Heart right ventricle (tissue), 16 donors: ENCODE measurements at regions not wholly inside any gene's neighbourhood (a gene's known extent, or its start where the extent isn't known, plus 50 kb on each side); places are given as distances from the start of the nearest gene placed in this dataset.
A peak's percentile ranks its signal among the peaks of the same experiment; 100 is the strongest.
"Not testable (repeated sequence)": the region's sequence is repeated elsewhere in the genome, so short reads cannot be mapped to it uniquely, and the experiment has no call there.

Source experiments
- ATAC-seq, 8 donors: fragments of 200-7000 bp; cut with Tn5 transposase; one replicate each; pipeline ENCODE4 v1.9.1; 2020; ENCODE audit warnings: mild to moderate bottlenecking in 8 of 8, moderate library complexity in 8 of 8, moderate number of reproducible peaks in 1 of 8
- DNase-seq, 2 donors: peaks; one replicate each; pipeline ENCODE4 v3.0.0-alpha.2; 2020
- H3K27ac ChIP-seq, 10 donors: fragments of 200-600 bp; sonication (generic) in 2 of 10; one replicate each; pipeline versions ENCODE4 v1.5.0 to v1.8.0; 2020 to 2022; ENCODE audit warnings: mild to moderate bottlenecking in 3 of 10
- H3K27me3 ChIP-seq, 7 donors: fragments of 200-600 bp; one replicate each; pipeline ENCODE4 v1.8.0; 2021 to 2022; ENCODE audit warnings: mild to moderate bottlenecking in 2 of 7
- H3K36me3 ChIP-seq, 9 donors: fragments of 200-600 bp; sonication (generic) in 1 of 9; one replicate each; pipeline versions ENCODE4 v1.5.0 to v1.8.0; 2020 to 2022; ENCODE audit warnings: mild to moderate bottlenecking in 2 of 9
- H3K4me1 ChIP-seq, 9 donors: fragments of 200-600 bp; sonication (generic) in 1 of 9; one replicate each; pipeline versions ENCODE4 v1.5.0 to v1.8.0; 2020 to 2022; ENCODE audit warnings: mild to moderate bottlenecking in 4 of 9
- H3K4me3 ChIP-seq, 10 donors: fragments of 200-600 bp; sonication (generic) in 2 of 10; one replicate each; pipeline versions ENCODE4 v1.5.0 to v1.8.0; 2020 to 2022; ENCODE audit warnings: mild to moderate bottlenecking in 7 of 10, moderate library complexity in 2 of 10
- H3K9me3 ChIP-seq, 11 donors: fragments of 200-600 bp in 10 of 11; sonication (generic) in 2 of 11; one replicate each; pipeline versions ENCODE4 v1.5.0 to v1.8.0; 2013 to 2022; ENCODE audit warnings: mild to moderate bottlenecking in 2 of 11, control low read depth in 1 of 11, moderate library complexity in 1 of 11
- CTCF ChIP-seq, 9 donors: fragments of 200-600 bp; sonication (generic) in 2 of 9; IDR thresholded peaks; one replicate each; pipeline versions ENCODE4 v1.5.0 to v1.8.0; 2021 to 2022; ENCODE audit warnings: antibody characterized with exemption in 9 of 9, mild to moderate bottlenecking in 5 of 9, moderate library complexity in 1 of 9
- WGBS, 2 donors: extraction: QIAGEN DNeasy Blood & Tissue Kit; methylation state at CpG; one replicate each; pipeline ENCODE4 v1.1.7; 2013; ENCODE audit warnings: inconsistent platforms in 1 of 2; 5-methylcytosine and 5-hydroxymethylcytosine counted together
- intact Hi-C, 10 donors: fragments of 100-400 bp; cut with DNase I; formaldehyde crosslinking; loops; one replicate each; pipeline versions ENCODE4 v1.11.1 to v1.14.2; 2022
- donor health status: Arrhythmogenic right ventricular cardiomyopathy.
- donor health status: ischemic (EF 13 %, LVEDD 7.1; RV severe dilation, severe dysfunction).
- donor health status: healthy with polysubstance abuse.
- donor health status: DM: no; HTN: yes; CAD: no.
- donor health status: DM: no; HTN: no; CAD: no.
- donor health status: ischemic (EF 25% LVEDD 6.9; RV normal size, moderate dysfunction).
- donor health status: ischemic (EF 25% LVEDD 5.7; RV mildly dilated, moderate dysfunction).
- donor health status: healthy.
- donor health status: DM: yes; HTN: yes; CAD: no.
- donor health status: Ischemic cardiomyopathy.
- donor health status: ischemic (EF 35%, LVEDD 5.7; RV mildly dilated, moderate dysfunction).
- donor health status: nonischemic (EF 11% LVEDD 7.7; RV severe dilation, severe dysfunction).
- donor health status: DM: yes; HTN: yes; CAD: no.
- donor health status: PGD.
- donor health status: ischemic (EF 29% LVEDD 5.4; RV normal size, mild dysfunction).
- donor health status: nonischemic (EF 23%, LVEDD 6.1; RV moderate dilation, normal function).

GRCh38 chr3:177803500-177803899 is 606.2 kb upstream of the TBL1XR1 start:
- H3K27ac ChIP-seq, result no peak overlapping the region
- ATAC-seq, result no peak
- H3K4me3 ChIP-seq, result no peak overlapping the region
- TF ChIP-seq CTCF (IDR thresholded peaks at IDR 0.05), result no peak
- 92 to 94% methylated on average over 4 of the region's 4 CpGs for WGBS, 2 donors
- peaks cover 0 to 6% (median 0%) of the 10 kb centered on the region in 11 donors for H3K9me3 ChIP-seq
- no peaks in the 10 kb centered on the region for H3K36me3 ChIP-seq
- no peak for DNase-seq
- no peaks in the 10 kb centered on the region for H3K27me3 ChIP-seq
- intact Hi-C loops, result no loop called here
- H3K4me1 ChIP-seq, result peaks cover 0 to 8% (median 0%) of the 10 kb centered on the region in 9 donors

GRCh38 chr3:177804032-177804431 is 606.8 kb upstream of the TBL1XR1 start:
- TF ChIP-seq CTCF (IDR thresholded peaks at IDR 0.05), result no peak
- no peaks in the 10 kb centered on the region for H3K27me3 ChIP-seq
- no peak overlapping the region for H3K27ac ChIP-seq
- H3K9me3 ChIP-seq, result peaks cover 0 to 6% (median 0%) of the 10 kb centered on the region in 11 donors
- intact Hi-C loops, result no loop called here
- ATAC-seq (no peak), DNase-seq (no peak)
- 83 to 88% methylated on average over 3 of the region's 3 CpGs for WGBS, 2 donors
- H3K4me1 ChIP-seq, result peaks cover 0 to 8% (median 0%) of the 10 kb centered on the region in 9 donors
- no peaks in the 10 kb centered on the region for H3K36me3 ChIP-seq
- no peak overlapping the region for H3K4me3 ChIP-seq

DNA sequence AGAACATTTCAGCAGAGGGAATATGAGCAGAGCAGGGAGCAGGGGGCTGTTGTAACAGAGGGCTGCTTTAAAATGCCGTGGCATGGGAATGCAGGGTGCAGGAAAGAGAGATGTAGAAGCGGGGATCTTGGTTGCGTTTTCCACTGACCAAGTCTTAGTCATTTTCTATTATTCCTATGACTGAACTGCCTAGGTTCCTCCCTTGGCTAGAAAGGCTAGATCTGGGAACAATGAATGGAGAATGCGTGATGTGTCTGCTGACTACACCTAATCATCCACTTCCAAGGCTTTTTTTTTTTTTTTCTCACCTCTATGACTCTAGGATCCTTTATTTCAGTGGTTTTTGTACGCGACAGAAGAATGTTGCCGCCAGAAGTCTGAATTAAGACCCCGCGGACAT is 607.4 kb upstream of the TBL1XR1 start:
- no peak for DNase-seq
- H3K4me1 ChIP-seq, result peaks cover 0 to 8% (median 4%) of the 10 kb centered on the region in 9 donors
- H3K36me3 ChIP-seq, result no peaks in the 10 kb centered on the region
- 97 to 99% methylated on average over 9 of the region's 9 CpGs for WGBS, 2 donors
- no peak overlapping the region for H3K27ac ChIP-seq
- no peak for TF ChIP-seq CTCF (IDR thresholded peaks at IDR 0.05)
- no peak overlapping the region for H3K4me3 ChIP-seq
- intact Hi-C loops, result no loop called here
- H3K9me3 ChIP-seq, result peaks cover 0 to 6% (median 0%) of the 10 kb centered on the region in 11 donors
- no peak for ATAC-seq
- H3K27me3 ChIP-seq, result no peaks in the 10 kb centered on the region

DNA sequence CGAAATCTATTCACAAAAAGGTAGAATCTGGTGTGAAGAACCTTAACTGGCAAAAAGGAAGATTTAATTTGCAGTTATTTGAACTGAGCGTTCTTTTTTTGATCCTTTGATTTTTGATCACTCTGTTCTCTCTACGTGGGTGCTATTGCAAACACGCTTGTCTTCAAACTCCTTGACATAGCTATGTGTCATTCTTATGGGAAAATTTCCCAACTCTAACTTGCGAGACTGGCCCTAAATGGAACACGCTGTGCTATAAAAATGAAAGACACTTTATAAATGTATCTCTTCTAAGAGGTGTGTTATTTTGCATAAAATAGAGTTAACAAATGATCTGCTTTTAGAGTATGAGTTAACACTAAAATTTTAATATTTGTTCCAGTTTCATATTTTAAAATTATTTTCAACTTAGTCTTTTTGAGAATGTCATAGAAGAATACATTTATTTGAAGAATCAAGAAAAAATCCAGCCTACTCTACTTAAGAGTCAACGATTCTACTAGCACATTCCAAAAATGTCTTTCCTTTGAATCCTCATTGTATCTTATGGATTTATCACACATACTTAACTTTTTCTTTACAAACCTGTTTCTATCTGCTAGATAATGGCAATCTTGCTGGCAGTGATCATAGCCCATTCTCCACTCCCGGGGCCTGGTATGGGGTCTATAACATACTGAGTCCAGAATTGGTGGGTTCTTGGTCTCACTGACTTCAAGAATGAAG is 610.0 kb upstream of the TBL1XR1 start:
- WGBS, 2 donors, result 85 to 92% methylated on average over 8 of the region's 8 CpGs
- DNase-seq (no peak), ATAC-seq (no peak)
- TF ChIP-seq CTCF (IDR thresholded peaks at IDR 0.05), result no peak
- Histone ChIP-seq H3K27ac (no peak overlapping the region), H3K27me3 (no peaks in the 10 kb centered on the region), H3K36me3 (no peaks in the 10 kb centered on the region), H3K4me1 (peaks cover 0 to 22% (median 13%) of the 10 kb centered on the region in 9 donors), H3K9me3 (peaks cover 0 to 6% (median 0%) of the 10 kb centered on the region in 11 donors), H3K4me3 (no peak overlapping the region)
- intact Hi-C loops, result no loop called here

DNA sequence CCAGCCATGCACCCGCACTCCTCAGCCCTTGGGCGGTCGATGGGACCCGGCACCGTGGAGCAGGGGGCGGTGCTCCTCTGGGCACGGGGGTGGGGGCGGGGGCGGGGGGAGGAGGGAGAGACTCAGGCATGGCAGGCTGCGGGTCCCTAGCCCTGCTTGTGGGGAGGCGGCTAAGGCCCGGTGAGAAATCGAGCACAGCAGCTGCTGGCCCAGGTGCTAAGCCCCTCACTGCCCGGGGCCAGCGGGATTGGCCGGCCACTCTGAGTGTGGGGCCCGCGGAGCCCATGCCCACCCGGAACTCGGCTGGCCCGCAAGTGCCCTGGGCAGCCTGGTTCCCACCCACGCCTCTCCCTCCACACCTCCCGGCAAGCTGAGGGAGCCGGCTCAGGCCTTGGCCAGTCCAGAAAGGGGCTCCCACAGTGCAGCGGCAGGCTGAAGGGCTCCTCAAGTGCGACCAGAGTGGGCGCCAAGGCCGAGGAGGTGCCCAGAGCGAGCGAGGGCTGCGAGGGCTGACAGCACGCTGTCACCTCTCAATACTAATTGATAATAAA is 611.7 kb upstream of the TBL1XR1 start:
- H3K4me3 ChIP-seq, intact Hi-C loops, H3K9me3 ChIP-seq, DNase-seq, H3K36me3 ChIP-seq, H3K27me3 ChIP-seq: not testable (repeated sequence)
- peak in 1 of 8 donors; percentile 47 for ATAC-seq
- Histone ChIP-seq H3K4me1 (peaks cover 0 to 36% (median 21%) of the 10 kb centered on the region in 9 donors), H3K27ac (peak overlapping the region in 1 of 10 donors; percentile 21)
- WGBS, 2 donors, result 98% methylated on average over 29 to 32 of the region's 32 CpGs
